Transverse colon (tissue), 3 donors: ENCODE measurements at regions not wholly inside any gene's neighbourhood (a gene's known extent, or its start where the extent isn't known, plus 50 kb on each side); places are given as distances from the start of the nearest gene placed in this dataset.

ENCODE experiments used
- CTCF ChIP-seq, 5 experiments: fragments of 200-600 bp in 3 of 5; fragments of 450-650 bp in 2 of 5; sonication (generic) in 3 of 5; IDR thresholded peaks; 1 replicate in 2 of 5; 2 replicates in 3 of 5; pipeline ENCODE4 v1.5.1; 2016 to 2017; ENCODE audit warnings: antibody characterized with exemption in 5 of 5, inconsistent platforms in 3 of 5, mild to moderate bottlenecking in 2 of 5, moderate library complexity in 1 of 5
- POLR2A ChIP-seq: fragments of 450-650 bp; IDR thresholded peaks from one replicate; pipeline ENCODE4 v1.6.1; 2016; ENCODE audit warnings: antibody characterized with exemption, mild to moderate bottlenecking, moderate library complexity

- no peak for TF ChIP-seq CTCF (IDR thresholded peaks at IDR 0.05)
- TF ChIP-seq POLR2A, result no peak
These were observed 128.0 kb downstream of the BARX2 start for GRCh38 chr11:129503646-129504045.
